Stimulated activated CD8-positive, alpha-beta memory T cell treated with anti-CD3 and anti-CD28 coated beads, Interleukin-4, amount 100 ng/mL, for 24 hours (primary cell): ENCODE measurements at regions not wholly inside any gene's neighbourhood (a gene's known extent, or its start where the extent isn't known, plus 50 kb on each side); places are given as distances from the start of the nearest gene placed in this dataset.
"Not testable (repeated sequence)": the region's sequence is repeated elsewhere in the genome, so short reads cannot be mapped to it uniquely, and the experiment has no call there.

Experiments
- DNase-seq: peaks from one replicate; pipeline ENCODE4 v3.0.0-alpha.2; 2020; ENCODE audit warnings: low read depth

DNA sequence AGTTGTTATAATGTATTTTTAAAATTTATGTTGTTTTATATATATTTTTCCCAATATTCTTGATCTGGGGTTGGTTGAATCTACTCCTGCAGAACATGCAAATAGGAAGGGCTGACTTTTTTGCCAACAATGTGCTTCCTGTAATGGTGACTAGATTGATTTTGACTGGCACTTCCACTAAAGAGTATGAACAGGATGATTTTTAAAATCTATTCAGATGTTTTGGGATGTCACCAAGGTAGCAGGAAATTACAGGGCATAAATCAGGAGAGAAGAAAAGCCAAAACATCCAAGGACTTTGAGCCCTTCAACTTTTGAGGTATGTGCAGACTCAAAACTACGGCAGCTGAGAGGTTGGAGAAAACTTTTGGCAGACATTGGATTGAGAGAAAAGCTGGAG is 1047.6 kb downstream of the SLITRK5 start:
- DNase-seq: no peak

DNA sequence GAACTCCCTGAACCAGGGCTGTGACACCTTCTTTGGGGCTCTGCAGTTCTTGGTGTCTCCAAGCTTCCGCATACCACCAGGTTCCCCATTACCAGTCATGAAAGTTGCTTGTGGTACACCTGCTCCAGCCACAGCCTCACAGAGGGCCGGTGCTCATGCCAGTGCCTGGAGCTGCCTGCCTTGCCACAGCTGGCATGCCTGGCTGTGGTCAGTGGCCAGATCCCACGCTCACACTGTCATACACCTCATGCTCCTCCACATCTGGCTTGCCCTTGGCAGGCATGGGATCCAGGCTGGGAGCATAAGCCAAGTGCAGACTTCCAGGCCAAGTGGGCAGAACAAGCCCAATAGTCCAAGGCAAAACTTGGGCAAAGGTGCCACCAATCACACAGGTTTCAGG is 1054.9 kb downstream of the SLITRK5 start:
- DNase-seq: no peak

DNA sequence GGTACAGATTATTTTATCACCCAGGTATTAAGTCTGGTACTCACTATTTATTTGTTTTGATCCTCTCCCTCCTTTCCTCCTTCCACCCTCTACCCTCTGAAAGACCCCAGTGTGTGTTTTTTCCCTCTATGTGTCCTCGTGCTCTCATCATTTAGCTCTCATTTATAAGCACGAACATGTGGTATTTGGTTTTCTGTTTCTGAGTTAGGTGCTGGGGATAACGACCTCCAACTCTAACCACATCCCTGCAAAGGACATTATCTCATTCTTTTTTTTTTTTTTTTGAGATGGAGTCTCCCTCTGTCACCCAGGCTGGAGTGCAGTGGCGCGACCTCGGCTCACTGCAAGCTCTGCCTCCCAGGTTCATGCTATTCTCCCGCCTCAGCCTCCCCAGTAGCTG is 1056.1 kb downstream of the SLITRK5 start:
- not testable (repeated sequence) for DNase-seq

DNA sequence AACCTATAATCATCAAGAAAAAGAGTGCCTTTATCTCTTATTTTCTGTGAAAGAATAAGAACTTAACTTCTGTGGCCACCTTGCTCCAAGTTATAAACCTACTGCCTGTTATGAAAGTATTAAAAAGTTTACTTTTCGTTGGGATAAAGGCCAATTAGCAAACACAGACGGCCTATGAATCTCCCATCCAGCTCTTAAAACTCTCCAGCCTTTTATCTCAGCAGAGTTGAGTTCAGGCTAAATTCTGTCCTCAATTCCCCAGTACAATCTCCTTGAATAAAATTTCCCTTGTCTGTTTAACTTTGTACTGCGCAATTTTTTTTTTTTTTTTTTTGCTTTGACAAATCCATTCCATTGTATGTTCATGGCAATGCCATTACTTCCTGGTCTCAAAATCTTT is 1058.4 kb downstream of the SLITRK5 start:
- no peak for DNase-seq

DNA sequence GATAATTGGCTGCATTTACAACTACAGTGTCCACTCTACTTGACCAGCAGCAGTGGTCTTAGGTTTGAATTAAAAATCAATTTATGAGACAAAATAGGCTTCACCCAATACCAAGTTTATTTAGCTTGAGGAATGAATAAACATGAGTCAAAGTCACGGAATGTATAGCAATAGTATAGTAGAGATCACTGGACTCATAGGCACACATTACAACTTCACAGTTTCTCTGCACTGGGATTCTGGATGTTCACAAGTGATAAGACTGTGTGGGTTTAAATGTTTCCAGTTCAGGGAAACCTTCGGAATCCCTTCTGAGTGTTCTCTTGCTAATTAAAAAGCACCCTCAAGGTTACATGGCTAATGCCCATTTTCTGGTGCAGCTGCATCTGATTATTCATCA is 1064.9 kb downstream of the SLITRK5 start:
- DNase-seq: no peak

DNA sequence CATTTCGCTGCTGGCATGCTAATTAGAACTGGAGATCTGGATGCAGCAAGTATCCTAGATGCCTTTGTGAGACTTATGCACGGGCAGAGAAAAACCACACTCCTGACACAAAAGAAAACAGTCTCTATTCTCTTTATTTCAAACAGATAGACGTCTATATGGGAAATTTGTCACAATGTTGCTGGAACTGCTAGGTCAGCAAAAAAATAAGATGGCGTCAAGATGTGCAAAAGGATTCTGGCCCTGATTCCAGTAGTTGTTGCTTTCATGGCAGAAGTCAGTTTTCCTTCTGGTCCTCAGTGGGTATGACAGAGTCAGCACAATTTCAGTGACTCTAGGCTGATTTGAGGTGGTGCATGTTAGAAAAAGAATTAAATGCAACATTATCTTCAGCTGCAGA is 1068.0 kb downstream of the SLITRK5 start:
- DNase-seq: no peak

DNA sequence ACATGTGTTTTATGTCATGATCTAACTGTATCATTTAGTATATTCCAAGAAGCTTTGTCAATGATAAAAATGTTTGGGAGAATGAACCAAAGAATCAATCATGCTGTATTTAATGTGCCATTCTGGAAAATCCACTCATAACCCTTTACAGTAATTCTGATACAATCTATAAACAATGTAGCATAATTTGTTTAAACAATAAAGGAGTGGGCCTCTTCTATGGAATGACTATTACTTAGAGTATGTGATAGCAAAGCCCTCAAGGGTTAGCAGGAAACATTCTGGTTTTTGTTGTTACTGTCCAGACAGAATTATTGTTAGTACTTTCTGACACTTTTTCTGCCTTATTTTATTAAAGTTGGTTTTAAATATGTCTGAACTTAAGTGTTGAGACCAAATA is 1073.1 kb downstream of the SLITRK5 start:
- DNase-seq: no peak

DNA sequence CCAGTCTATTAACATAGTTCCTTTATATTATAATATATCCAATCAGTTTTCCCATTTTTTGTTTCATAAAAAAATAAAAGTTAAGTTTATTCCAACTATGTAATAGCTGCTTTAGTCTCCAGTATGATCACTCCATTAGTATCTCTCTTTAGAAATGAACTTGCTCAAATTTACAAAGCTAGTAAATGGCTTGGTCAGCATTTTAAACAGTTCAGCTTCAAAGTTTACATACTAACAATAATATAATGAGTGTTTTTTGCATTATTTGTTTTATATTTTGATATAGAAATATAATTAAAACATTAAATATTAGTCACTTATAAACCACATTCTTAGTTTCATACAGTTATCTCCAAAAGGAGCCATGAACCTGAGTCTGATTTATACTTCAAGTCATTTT is 1073.8 kb downstream of the SLITRK5 start:
- DNase-seq: no peak

DNA sequence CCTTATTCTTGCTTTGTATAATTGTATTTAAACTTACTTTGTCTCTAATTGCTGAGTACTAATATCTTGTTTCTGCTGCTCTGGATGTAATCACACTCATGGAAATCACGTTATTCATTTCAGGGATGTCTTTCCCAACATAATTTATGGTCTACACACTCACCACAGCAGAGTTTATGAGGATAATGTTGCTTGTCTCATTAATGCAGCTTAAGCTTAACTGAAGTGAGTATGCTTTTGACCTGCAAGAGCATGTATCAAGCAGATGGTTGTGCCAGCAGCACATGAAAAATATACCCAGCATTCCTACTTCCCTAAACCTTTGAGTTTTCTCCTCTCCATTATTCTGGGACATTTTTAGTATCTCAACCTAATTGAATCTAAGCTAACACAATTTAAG is 1080.9 kb downstream of the SLITRK5 start:
- DNase-seq: no peak

DNA sequence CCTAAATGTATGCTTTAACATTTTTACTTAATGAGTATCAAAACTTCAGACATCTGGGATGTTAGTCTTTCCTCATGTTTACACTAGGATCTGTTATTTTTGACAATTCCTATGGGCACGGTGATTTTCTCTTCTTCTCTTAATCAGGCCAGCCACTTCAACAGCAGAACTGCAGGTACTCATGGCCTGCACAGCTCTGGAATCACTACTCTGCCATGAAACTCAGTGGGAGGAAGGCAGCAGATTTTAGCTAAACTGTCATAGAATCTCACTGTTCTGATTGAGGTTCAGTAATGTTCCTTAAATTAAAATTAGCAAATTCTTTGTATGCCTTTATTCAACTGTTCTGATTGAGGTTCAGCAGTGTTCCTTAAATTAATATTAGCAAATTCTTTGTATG is 1083.0 kb downstream of the SLITRK5 start:
- no peak for DNase-seq

DNA sequence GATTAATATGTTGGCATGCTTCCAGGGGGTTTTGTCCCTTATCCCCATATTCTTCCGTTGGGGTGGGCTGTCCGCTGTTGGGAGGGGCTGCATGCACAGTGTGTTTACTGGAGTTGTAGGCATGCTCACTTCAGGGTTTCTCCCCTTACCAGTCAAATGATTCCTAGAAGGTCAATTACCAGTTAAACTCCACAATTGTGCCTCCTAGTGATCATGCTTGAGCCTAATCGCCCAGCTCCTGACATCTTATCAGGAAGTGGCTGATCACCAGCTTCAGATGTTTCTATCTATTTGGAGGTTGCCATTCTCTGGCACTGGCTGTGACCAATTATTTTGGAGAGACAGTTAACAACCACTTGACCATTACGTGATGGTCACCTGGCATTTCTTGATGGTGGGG is 1090.0 kb downstream of the SLITRK5 start:
- DNase-seq: no peak

DNA sequence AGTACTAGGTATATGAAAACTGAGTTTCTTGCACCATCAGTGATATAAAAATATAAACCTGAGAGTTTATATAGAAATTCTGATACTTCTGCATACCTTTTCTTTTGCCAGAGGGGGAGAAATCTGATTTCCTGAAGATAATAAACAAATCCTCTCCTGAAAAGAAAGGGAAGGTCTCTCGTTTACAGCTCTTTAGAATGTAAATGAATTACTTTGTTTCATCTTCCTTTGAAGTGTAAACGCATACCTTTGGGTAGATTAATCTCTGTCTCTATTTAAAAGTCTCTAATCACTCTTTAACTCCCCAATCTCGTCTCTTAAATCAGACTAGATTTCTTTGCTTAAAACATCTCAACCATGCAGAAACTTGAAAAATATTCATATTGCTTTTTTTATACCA is 1092.9 kb downstream of the SLITRK5 start:
- no peak for DNase-seq

DNA sequence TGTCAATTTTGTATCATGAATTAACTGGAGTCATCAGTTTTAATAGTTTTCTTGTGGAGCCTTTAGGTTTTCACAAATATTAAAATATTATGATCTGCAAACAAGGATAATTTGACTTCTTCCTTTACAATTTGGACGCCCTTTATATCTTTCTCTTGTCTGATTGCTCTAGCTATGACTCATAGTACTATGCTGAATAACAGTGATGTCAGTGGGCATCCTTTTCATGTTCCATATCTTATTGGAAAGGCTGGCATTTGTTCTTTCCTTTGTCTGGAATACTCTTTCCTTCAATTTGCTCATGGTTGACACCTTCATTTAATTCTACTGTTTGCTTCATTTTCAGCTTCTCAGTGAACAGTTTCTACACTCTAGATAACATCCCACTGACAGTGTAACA is 1129.3 kb downstream of the SLITRK5 start:
- DNase-seq: no peak

DNA sequence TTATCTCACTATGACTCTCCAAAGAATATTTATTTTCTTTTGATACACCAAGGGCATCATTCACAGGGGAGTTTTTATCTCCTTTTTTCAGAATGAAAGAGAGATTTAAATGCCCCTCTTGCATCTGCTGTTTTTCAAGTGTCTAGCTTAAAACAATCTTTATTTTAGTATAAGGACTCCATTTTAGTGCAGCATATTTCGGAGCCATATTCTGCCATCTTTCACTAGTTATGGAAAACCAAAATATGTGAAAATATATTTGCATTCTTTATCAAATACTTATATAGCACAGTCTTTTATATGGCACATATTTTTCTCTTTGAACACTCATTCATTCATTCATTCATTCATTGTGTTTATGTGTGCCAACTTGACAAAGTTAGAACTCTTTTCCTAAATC is 1130.2 kb downstream of the SLITRK5 start:
- no peak for DNase-seq

DNA sequence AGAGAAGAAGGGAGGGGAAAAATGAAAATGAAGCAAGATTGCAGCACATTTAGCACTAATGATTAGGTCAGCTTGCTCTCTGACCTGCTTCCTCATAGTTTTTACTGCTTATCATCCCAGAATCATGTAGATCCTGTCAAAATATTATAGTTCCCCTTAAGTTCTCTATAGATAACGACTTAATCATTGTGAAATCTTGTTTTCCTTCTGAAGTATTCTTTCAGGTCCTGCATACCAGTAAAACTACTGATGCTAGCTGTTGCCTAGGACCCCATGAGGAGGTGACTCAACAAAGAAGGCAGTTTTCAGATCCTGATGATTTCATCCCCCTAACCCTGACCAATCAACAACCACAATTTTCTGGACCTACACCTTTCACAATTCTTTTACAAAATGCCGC is 1131.7 kb downstream of the SLITRK5 start:
- DNase-seq: no peak

DNA sequence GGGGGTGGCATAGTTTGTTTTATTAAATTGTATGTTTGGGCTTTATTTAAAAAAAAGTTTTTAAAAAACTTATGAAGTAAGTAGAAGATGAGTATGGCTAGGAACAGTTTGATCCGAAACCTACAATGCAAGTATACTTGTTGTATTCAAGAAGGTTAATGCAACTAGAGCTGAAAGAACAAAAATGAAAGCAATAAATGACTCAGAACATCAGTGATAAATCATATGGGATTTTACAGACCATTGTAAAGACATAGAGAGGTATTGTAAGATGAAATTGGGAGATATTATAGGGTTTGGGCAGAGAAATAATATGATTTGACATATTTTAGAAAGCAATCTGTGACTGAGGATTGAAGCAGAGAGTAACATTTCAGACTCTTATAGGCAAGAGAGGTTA is 1135.3 kb downstream of the SLITRK5 start:
- DNase-seq: no peak

DNA sequence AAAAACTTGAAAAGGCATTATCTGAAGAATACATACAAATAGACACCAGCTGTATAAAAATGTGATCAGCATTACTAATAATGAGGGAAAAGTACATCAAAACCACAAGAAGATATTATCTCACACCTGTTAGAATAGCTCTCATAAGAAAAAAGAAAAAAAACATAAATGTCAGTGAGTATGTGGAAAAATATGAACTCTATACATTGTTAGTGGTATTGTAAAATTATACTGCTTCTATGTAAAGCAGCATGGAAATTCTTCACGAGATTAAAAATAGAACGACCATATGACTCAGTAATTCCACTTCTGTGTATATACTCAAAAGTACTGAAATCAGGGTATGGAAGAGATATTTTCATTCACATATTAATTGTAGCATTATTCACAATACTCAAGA is 1146.4 kb downstream of the SLITRK5 start:
- DNase-seq: no peak

DNA sequence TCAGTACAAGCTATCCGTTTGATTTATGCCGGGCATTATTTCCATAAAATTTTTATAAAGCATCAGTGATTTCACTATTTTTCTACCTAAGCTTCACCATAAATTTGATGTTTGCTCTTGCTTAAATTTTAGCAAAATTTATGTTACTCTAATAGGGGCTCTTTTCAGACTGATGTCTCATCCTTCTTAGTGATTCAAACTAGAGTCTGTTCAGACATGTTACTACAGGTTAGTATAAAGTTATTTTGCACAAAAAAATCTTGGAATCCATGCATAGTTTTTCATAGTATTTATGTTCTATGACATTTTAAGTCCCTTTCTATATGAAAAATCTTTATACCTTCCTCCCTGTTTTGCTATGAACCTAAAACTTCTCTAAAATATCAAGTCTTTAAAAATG is 1151.9 kb downstream of the SLITRK5 start:
- no peak for DNase-seq

DNA sequence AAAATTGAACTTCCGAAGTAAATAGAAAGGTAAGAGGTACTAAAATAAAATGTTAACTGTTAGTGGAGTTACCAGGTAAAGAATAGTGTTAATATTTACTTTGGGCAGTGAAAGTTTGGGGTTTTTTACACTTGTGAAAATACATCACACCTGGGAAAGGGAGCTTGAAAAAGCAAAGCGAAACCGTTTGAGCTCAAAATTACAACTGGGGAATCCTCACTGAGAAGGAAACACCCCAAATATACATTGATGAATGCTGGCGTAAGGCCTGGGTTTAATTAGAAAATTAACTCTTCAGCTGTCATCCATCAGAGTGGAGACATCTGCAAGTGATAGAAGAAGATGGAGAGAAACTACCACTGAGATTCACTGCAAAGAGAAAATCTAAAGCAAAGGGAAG is 1153.0 kb downstream of the SLITRK5 start:
- DNase-seq: no peak

DNA sequence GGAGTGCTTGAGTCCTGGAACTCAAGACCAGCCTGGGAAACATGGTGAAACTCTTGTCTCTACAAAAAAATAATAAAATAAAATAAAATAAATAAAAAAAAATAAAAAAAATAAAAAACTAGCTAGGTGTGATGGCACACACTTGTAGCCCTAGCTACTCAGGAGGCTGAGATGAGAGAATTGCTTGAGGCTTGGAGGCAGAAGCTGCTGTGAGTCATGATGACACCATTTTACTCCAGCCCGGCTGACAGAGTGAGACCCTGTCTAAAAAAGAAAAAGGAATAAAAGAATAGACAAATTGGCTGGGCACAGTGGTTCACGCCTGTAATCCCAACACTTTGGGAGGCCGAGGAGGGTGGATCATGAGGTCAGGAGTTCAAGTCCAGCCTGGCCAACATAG is 1168.9 kb downstream of the SLITRK5 start:
- no peak for DNase-seq

DNA sequence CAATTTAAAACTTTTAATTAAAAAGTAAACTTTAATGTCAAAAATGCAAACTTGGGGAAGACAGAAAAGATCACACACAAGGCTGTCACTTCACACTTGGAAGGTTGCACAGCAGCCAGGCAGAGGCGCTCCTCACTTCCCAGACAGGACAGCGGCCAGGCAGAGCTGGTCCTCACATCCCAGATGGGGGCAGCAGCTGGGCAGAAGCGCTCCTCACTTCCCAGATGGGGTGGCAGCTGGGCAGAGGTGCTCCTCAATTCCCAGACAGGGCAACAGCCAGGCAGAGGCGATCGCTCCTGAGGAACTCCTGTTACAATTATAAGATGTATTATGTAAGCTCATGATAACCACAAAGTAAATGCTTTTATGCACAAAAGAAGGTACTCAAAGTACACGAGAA is 1181.1 kb downstream of the SLITRK5 start:
- DNase-seq: not testable (repeated sequence)

DNA sequence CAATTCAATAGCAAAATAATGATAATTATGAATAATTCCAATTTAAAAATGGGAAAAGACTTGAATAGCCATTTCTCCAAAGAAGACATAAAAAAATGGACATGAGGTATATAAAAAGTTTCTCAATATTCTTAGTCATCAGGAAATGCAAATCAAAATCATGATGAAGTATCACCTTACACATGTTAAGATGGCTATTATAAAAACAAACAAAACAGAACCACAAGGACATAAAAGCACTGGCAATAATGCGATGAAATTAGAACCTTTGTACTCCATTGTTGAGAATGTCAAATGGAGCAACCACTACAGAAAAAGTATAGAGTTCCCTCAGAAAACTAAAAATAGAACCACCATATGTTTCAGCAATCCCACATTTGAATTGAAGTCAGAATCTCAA is 1186.1 kb downstream of the SLITRK5 start:
- DNase-seq: no peak

DNA sequence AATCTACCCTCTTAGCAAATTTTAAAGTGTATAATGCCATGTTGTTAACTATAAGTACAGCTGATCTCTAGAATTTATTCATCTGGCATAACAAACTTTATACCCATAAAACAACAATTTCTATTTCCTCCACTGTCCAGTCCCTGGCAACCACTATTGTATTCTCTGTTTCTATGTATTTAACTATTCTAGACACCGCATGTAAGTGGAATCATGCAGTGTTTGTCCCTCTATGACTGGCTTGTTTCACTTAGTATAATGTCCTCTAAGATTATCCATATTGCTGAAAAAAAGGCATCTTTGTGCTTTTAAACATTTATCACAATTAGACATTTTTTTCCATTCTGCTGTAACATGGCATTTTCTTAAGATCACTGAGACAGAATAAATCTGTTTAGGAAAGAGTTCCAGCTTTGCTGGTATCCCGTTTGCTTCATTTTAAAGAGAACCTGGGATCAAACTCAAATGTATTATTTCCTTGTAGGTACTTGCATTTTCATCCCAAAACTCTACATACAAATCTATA is 1191.0 kb downstream of the SLITRK5 start:
- DNase-seq: no peak

DNA sequence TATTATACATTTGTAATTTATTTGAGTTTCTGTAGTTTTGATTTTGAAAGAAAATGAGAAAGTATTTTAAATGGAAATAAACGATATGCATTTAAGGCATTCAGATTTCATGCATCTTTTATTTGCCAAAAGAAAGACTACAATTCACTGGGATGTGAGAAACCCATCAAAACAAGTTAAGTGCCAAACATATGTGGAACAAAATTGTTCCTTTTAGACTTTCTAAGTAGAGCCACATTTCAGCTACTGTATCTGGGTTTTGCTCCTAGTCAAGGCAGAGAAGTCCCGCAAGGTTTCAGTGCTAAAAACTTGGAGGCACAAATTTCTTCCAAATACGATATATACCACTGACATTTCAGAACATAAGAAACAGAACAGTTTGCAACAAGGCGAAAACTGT is 1191.9 kb downstream of the SLITRK5 start:
- no peak for DNase-seq

DNA sequence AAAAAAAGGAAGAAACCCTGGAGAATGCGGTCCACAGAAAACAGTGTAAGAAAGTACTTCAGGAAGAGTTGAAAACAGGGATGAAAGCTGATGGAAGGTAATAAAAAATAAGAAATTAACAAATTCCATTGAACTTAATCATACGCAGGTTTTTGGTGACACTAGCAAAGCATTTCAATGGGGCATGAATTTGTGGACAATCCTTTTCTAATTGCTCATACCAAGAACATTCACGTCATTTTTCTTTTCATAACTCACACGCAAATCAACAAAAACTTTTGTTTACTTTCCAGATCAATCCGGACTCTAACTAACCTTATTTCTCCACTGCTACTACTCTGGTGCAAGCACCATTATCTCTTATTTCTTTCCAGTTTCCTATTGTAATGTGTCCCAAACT is 1195.0 kb downstream of the SLITRK5 start:
- DNase-seq: no peak
